Ishikawa (cell line): ENCODE measurements at regions not wholly inside any gene's neighbourhood (a gene's known extent, or its start where the extent isn't known, plus 50 kb on each side); places are given as distances from the start of the nearest gene placed in this dataset.

Experiments
- CEBPB ChIP-seq: IDR thresholded peaks from 2 replicates; pipeline ENCODE4 v1.6.1; 2012
- CREB1 ChIP-seq: IDR thresholded peaks from 2 replicates; pipeline ENCODE4 v1.6.1; 2012; ENCODE audit warnings: low read depth
- EGR1 ChIP-seq: IDR thresholded peaks from 2 replicates; pipeline ENCODE4 v1.6.1; 2012
- EP300 ChIP-seq: IDR thresholded peaks from 2 replicates; pipeline ENCODE4 v1.6.1; 2012; ENCODE audit warnings: borderline replicate concordance
- FOXM1 ChIP-seq: IDR thresholded peaks from 2 replicates; pipeline ENCODE4 v1.6.1; 2012; ENCODE audit warnings: low read depth, borderline replicate concordance
- NFIC ChIP-seq: IDR thresholded peaks from 2 replicates; pipeline ENCODE4 v1.6.1; 2012
- RAD21 ChIP-seq: IDR thresholded peaks from 2 replicates; pipeline ENCODE4 v1.6.1; 2012; ENCODE audit warnings: low read depth
- TAF1 ChIP-seq: IDR thresholded peaks from 2 replicates; pipeline ENCODE4 v1.6.1; 2012; ENCODE audit warnings: low read depth, mild to moderate bottlenecking
- TCF12 ChIP-seq: IDR thresholded peaks from 2 replicates; pipeline ENCODE4 v1.6.1; 2012; ENCODE audit warnings: low read depth
- TEAD4 ChIP-seq: IDR thresholded peaks from 2 replicates; pipeline ENCODE4 v1.6.1; 2012
- YY1 ChIP-seq: IDR thresholded peaks from 2 replicates; pipeline ENCODE4 v1.6.1; 2012; ENCODE audit warnings: low read depth
- ZBTB7A ChIP-seq: IDR thresholded peaks from 2 replicates; pipeline ENCODE4 v1.6.1; 2012; ENCODE audit warnings: low read depth
- TF ChIP-seq, protein P1 (sequence below): IDR thresholded peaks from 2 replicates; pipeline ENCODE4 v1.6.1; 2012
- TF ChIP-seq, protein P2 (sequence below): IDR thresholded peaks from 2 replicates; pipeline ENCODE4 v1.6.1; 2012
- TF ChIP-seq, protein P3 (sequence below): IDR thresholded peaks from 2 replicates; pipeline ENCODE4 v1.6.1; 2012; ENCODE audit warnings: low read depth, mild to moderate bottlenecking

DNA sequence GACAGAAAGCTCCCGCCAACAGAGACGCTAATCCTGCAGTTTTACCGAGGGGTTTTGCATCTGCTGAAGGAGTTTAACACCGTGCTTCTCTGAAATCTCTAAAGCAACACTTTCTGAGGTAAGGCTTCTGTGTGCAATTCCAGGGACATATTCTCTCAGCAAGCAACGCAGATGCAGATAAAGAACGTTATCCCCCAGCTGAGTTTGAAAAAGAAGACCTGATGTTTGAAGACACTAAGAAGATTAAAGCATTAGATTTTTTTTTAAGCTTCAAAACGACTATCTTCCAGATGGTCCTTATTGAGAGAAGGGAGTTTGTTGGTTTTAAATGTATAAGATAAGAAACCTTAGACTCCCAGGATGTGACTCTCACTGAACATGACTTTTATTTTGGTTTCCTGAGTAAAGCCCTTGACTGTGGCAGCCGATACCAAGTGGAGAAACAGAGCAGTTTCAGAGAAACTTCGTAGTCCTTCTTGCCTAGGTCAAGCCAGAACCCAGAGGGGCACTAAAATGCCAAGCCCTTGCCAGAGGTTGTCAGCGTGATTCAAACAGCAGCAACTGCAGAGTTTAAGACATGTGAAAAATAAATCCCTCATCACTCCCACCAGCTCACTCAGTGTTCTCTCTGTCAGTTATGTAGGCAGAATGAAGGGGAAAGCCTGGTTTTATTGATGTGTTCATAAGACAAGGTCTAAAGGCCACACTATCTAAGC is 353.3 kb upstream of the CNR1 start:
- TF ChIP-seq ZBTB7A = no peak
- no peak for TF ChIP-seq CEBPB
- no peak for TF ChIP-seq TAF1
- TF ChIP-seq NFIC = no peak

DNA sequence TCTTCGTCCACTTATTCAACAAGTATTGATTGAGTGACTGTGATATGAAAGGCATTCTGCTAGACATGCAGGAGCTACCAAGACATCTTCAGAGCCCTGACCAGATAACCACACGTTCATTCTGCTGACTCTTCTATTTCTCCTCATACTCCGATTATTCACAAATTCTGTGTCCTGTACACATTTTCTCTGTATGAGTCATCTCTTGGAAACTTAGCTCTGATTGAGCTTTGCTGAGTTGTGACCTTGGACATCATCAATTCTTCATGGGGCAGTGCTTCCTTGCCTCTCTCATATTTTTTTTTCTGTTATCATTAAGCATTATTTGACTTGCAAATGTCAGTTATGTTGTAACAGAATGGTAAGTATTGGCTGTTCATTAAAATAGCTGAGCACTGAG is 351.6 kb upstream of the CNR1 start:
- TF ChIP-seq TEAD4 (no peak), FOXM1 (no peak), TCF12 (no peak), TAF1 (no peak), CEBPB (no peak), ZBTB7A (no peak), CREB1 (no peak), RAD21 (no peak), EGR1 (no peak), NFIC (no peak), YY1 (no peak), EP300 (no peak)
- TF ChIP-seq, protein P1, sequence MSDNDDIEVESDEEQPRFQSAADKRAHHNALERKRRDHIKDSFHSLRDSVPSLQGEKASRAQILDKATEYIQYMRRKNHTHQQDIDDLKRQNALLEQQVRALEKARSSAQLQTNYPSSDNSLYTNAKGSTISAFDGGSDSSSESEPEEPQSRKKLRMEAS = no peak
- TF ChIP-seq, protein P2, sequence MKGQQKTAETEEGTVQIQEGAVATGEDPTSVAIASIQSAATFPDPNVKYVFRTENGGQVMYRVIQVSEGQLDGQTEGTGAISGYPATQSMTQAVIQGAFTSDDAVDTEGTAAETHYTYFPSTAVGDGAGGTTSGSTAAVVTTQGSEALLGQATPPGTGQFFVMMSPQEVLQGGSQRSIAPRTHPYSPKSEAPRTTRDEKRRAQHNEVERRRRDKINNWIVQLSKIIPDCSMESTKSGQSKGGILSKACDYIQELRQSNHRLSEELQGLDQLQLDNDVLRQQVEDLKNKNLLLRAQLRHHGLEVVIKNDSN = no peak
- TF ChIP-seq, protein P3, sequence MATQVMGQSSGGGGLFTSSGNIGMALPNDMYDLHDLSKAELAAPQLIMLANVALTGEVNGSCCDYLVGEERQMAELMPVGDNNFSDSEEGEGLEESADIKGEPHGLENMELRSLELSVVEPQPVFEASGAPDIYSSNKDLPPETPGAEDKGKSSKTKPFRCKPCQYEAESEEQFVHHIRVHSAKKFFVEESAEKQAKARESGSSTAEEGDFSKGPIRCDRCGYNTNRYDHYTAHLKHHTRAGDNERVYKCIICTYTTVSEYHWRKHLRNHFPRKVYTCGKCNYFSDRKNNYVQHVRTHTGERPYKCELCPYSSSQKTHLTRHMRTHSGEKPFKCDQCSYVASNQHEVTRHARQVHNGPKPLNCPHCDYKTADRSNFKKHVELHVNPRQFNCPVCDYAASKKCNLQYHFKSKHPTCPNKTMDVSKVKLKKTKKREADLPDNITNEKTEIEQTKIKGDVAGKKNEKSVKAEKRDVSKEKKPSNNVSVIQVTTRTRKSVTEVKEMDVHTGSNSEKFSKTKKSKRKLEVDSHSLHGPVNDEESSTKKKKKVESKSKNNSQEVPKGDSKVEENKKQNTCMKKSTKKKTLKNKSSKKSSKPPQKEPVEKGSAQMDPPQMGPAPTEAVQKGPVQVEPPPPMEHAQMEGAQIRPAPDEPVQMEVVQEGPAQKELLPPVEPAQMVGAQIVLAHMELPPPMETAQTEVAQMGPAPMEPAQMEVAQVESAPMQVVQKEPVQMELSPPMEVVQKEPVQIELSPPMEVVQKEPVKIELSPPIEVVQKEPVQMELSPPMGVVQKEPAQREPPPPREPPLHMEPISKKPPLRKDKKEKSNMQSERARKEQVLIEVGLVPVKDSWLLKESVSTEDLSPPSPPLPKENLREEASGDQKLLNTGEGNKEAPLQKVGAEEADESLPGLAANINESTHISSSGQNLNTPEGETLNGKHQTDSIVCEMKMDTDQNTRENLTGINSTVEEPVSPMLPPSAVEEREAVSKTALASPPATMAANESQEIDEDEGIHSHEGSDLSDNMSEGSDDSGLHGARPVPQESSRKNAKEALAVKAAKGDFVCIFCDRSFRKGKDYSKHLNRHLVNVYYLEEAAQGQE = no peak

DNA sequence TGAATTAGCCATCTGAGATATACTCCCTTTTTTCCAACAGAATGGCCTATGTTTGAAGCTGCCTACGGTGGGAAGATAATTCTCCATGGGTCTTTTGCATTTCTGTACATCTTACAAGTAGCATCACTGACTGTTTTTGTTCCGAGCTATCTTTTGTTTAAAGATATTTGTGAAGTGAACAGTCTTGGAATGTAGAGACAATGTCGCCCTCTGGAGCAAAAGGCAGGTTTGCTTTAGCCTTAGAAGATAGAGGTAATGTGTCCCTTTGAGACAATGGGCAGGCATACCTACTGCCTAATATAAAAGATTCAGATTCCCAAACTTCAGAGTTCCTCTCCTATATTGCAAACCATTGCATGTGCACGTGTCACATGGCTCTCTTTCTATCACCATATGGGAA is 347.8 kb upstream of the CNR1 start:
- TF ChIP-seq, protein P3 = no peak
- peak; percentile 8; the same call in 1 of the 2 replicates for TF ChIP-seq RAD21

DNA sequence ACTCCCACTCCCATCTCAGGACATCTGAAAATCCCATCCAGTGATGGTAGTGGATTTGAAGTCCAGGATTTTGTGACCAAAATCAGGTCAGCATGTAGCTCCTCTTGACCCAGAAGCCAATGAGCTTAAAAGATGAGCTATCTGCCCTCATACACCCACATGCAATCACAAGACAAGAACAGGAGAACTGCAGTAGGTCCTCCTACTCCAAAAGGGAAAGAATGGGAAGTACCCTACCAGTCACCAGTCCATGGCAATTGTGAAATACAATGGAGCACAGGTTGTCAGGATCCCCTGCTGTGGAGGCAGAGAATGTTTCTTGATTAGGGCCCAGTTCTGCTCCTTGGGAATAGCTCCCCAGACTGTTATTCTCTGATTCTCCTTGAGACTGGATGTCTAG is 347.3 kb upstream of the CNR1 start:
- no peak for TF ChIP-seq TAF1
- TF ChIP-seq RAD21 = no peak
- no peak for TF ChIP-seq EGR1
- TF ChIP-seq TEAD4 = no peak
- TF ChIP-seq, protein P1 = no peak
- no peak for TF ChIP-seq ZBTB7A
- no peak for TF ChIP-seq CREB1
- TF ChIP-seq CEBPB = no peak
- TF ChIP-seq NFIC = no peak
- no peak for TF ChIP-seq YY1
- TF ChIP-seq, protein P2 = no peak
- TF ChIP-seq, protein P3 = no peak
- no peak for TF ChIP-seq FOXM1
- TF ChIP-seq TCF12 = no peak

DNA sequence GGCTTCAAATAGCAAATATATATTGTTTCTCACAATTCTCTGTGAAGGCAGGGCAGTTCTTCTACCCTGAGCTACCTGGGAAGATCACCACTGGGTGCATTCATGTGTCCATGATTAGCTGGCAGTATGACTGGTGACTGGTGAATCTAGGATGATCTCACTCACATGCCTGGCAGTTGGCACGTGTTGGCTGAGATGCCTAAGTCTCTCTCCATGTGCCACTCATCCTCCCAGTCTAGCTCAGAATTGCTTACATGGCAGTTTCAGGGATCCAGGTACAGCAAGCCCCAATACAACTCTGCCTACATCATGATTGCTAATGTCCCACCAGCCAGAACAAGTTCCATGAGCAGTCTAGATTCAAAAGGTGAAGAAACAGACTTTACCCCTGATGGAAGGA is 346.8 kb upstream of the CNR1 start:
- no peak for TF ChIP-seq TEAD4
- no peak for TF ChIP-seq TCF12
- no peak for TF ChIP-seq FOXM1
- TF ChIP-seq, protein P1 = no peak
- no peak for TF ChIP-seq TAF1
- no peak for TF ChIP-seq CREB1
- TF ChIP-seq, protein P2 = no peak
- no peak for TF ChIP-seq EP300
- TF ChIP-seq RAD21 = no peak
- no peak for TF ChIP-seq ZBTB7A
- TF ChIP-seq EGR1 = no peak
- TF ChIP-seq, protein P3 = no peak
- no peak for TF ChIP-seq YY1
- TF ChIP-seq CEBPB = no peak
- TF ChIP-seq NFIC = no peak
